Activated T-cell treated with anti-CD3 and anti-CD28 coated beads for 1 hour (primary cell): ENCODE measurements at regions not wholly inside any gene's neighbourhood (a gene's known extent, or its start where the extent isn't known, plus 50 kb on each side); places are given as distances from the start of the nearest gene placed in this dataset.

Source experiments
- DNase-seq: peaks from one replicate; pipeline ENCODE4 v3.0.0-alpha.2; 2020; ENCODE audit warnings: low read depth

- DNase-seq = no peak
Measured at GRCh38 chr14:96980835-96981234, 183.7 kb downstream of the VRK1 start.

GRCh38 chr14:96986256-96987085, 189.3 kb downstream of the VRK1 start:
- no peak for DNase-seq

- DNase-seq = no peak
Measured at GRCh38 chr14:96987086-96987474, 189.9 kb downstream of the VRK1 start.

- no peak for DNase-seq
Measured at GRCh38 chr14:96987771-96988170, 190.6 kb downstream of the VRK1 start.

- no peak for DNase-seq
Measured at GRCh38 chr14:96989306-96989705, 192.1 kb downstream of the VRK1 start.

- no peak for DNase-seq
Measured at GRCh38 chr14:96991226-96991625, 194.0 kb downstream of the VRK1 start.

- no peak for DNase-seq
Measured at GRCh38 chr14:96994999-96995398, 197.8 kb downstream of the VRK1 start.

- no peak for DNase-seq
Measured at GRCh38 chr14:96997269-96997668, 200.1 kb downstream of the VRK1 start.

GRCh38 chr14:96997996-96998395, 200.8 kb downstream of the VRK1 start:
- no peak for DNase-seq

GRCh38 chr14:96999654-97000155, 202.5 kb downstream of the VRK1 start:
- DNase-seq = no peak

GRCh38 chr14:97002454-97002853, 205.3 kb downstream of the VRK1 start:
- DNase-seq = no peak

- no peak for DNase-seq
Measured at GRCh38 chr14:97005934-97006333, 208.8 kb downstream of the VRK1 start.

GRCh38 chr14:97010491-97011160, 213.4 kb downstream of the VRK1 start:
- no peak for DNase-seq

- DNase-seq = no peak
Measured at GRCh38 chr14:97013878-97014277, 216.7 kb downstream of the VRK1 start.

GRCh38 chr14:97021001-97021400, 223.8 kb downstream of the VRK1 start:
- DNase-seq = no peak

- DNase-seq = no peak
Measured at GRCh38 chr14:97021571-97022168, 224.5 kb downstream of the VRK1 start.

- no peak for DNase-seq
Measured at GRCh38 chr14:97022741-97023140, 225.6 kb downstream of the VRK1 start.

- no peak for DNase-seq
Measured at GRCh38 chr14:97023871-97024270, 226.7 kb downstream of the VRK1 start.

GRCh38 chr14:97024300-97024699, 227.1 kb downstream of the VRK1 start:
- no peak for DNase-seq

GRCh38 chr14:97025722-97026121, 228.5 kb downstream of the VRK1 start:
- DNase-seq = no peak

- no peak for DNase-seq
Measured at GRCh38 chr14:97027256-97027999, 230.2 kb downstream of the VRK1 start.

- no peak for DNase-seq
Measured at GRCh38 chr14:97028382-97028781, 231.2 kb downstream of the VRK1 start.
